ENCODE measurements at regions not wholly inside any gene's neighbourhood (a gene's known extent, or its start where the extent isn't known, plus 50 kb on each side); places are given as distances from the start of the nearest gene placed in this dataset.

DNA sequence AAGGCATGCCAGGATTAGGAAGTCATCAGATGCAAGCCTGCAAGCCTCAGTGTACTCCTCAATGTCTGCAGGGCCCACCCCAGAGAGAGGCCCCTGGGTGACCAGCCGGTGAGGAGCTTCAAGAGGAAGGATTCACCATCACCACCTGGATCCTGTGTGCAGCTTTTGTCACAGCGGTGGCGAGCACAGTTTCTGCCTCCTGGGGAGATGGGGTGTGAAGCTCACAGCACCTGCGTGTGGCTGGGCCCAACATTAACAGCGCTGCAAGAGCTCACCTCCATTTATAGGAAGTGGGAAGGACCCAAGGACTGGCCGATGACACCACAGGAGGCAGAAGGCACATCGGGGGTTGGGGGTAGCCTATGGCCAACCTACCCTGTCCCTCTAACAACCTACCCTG is 235.3 kb downstream of the CTTN start:
- ATAC-seq = no peak
- H3K36me3 ChIP-seq (ENCODE audit: low read depth) = no peaks in the 10 kb centered on the region
- H3K4me3 ChIP-seq = no peak overlapping the region
- H3K4me1 ChIP-seq (ENCODE audit: low read depth) = peaks cover 7% of the 10 kb centered on the region
- TF ChIP-seq CTCF (IDR thresholded peaks at IDR 0.05) = no peak
- intact Hi-C loops (cut with DNase I, micrococcal nuclease) = no loop called here
- DNase-seq = no peak
- H3K9me3 ChIP-seq = no peaks in the 10 kb centered on the region

- no peaks in the 10 kb centered on the region for H3K4me1 ChIP-seq (ENCODE audit: low read depth)
- H3K9me3 ChIP-seq = no peaks in the 10 kb centered on the region
- TF ChIP-seq CTCF (IDR thresholded peaks at IDR 0.05) = no peak
- intact Hi-C loops (cut with DNase I, micrococcal nuclease) = no loop called here
- DNase-seq (no peak), ATAC-seq (no peak)
- H3K4me3 ChIP-seq = no peak overlapping the region
- no peaks in the 10 kb centered on the region for H3K36me3 ChIP-seq (ENCODE audit: low read depth)
Measured at GRCh38 chr11:70636659-70637058, 238.3 kb downstream of the CTTN start.

- Histone ChIP-seq H3K36me3 (ENCODE audit: low read depth) (no peaks in the 10 kb centered on the region), H3K9me3 (no peaks in the 10 kb centered on the region), H3K4me1 (ENCODE audit: low read depth) (no peaks in the 10 kb centered on the region), H3K4me3 (no peak overlapping the region)
- intact Hi-C loops (cut with DNase I, micrococcal nuclease) = no loop called here
- TF ChIP-seq CTCF (IDR thresholded peaks at IDR 0.05) = no peak
- ATAC-seq = no peak
- no peak for DNase-seq
Measured at GRCh38 chr11:70637186-70637800, 239.0 kb downstream of the CTTN start.

GRCh38 chr11:70637949-70638583 is 239.7 kb downstream of the CTTN start:
- no peak for DNase-seq
- intact Hi-C loops (cut with DNase I, micrococcal nuclease) = no loop called here
- no peak overlapping the region for H3K4me3 ChIP-seq
- H3K36me3 ChIP-seq (ENCODE audit: low read depth) = no peaks in the 10 kb centered on the region
- no peak for TF ChIP-seq CTCF (IDR thresholded peaks at IDR 0.05)
- no peaks in the 10 kb centered on the region for H3K9me3 ChIP-seq
- no peaks in the 10 kb centered on the region for H3K4me1 ChIP-seq (ENCODE audit: low read depth)
- ATAC-seq = no peak

- DNase-seq (no peak), ATAC-seq (no peak)
- intact Hi-C loops (cut with DNase I, micrococcal nuclease) = no loop called here
- no peaks in the 10 kb centered on the region for H3K9me3 ChIP-seq
- no peaks in the 10 kb centered on the region for H3K4me1 ChIP-seq (ENCODE audit: low read depth)
- H3K4me3 ChIP-seq = no peak overlapping the region
- no peak for TF ChIP-seq CTCF (IDR thresholded peaks at IDR 0.05)
- no peaks in the 10 kb centered on the region for H3K36me3 ChIP-seq (ENCODE audit: low read depth)
Measured at GRCh38 chr11:70640408-70640807, 242.1 kb downstream of the CTTN start.

Measured in mucosa of descending colon (tissue), 3 donors.